PC-9 (cell line): ENCODE measurements at regions not wholly inside any gene's neighbourhood (a gene's known extent, or its start where the extent isn't known, plus 50 kb on each side); places are given as distances from the start of the nearest gene placed in this dataset.

ENCODE experiments used
- EZH2 ChIP-seq: fragments of 200-600 bp; sonication (generic); IDR thresholded peaks from 2 replicates; pipeline ENCODE4 v1.8.0; 2017; ENCODE audit warnings: antibody characterized with exemption, low read depth
- TF ChIP-seq, protein P1 (sequence below): fragments of 200-600 bp; sonication (generic); conservative IDR thresholded peaks from 2 replicates; pipeline ENCODE4 v1.6.1; 2017; ENCODE audit warnings: mixed run types, antibody characterized with exemption, mild to moderate bottlenecking, moderate library complexity

DNA sequence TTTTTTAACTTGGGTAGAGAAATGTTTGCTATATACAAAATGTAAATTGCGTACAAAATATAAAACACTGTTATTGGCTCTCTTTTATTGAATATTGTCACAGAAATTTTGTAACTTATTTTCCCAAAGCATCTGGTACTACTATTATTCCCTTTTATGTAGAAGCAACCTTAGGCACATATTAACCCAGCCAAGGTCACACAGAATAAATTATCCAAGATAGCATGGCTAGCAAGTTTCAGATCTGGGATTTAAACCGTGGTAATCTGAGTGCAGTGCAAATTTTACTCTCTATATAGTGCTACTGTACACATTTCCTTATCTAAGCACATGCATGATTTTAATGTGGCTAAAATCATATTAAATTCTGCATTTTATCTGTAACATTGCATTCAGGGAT, 1190.5 kb upstream of the LRRTM3 start:
- no peak for TF ChIP-seq EZH2
- TF ChIP-seq, protein P1, sequence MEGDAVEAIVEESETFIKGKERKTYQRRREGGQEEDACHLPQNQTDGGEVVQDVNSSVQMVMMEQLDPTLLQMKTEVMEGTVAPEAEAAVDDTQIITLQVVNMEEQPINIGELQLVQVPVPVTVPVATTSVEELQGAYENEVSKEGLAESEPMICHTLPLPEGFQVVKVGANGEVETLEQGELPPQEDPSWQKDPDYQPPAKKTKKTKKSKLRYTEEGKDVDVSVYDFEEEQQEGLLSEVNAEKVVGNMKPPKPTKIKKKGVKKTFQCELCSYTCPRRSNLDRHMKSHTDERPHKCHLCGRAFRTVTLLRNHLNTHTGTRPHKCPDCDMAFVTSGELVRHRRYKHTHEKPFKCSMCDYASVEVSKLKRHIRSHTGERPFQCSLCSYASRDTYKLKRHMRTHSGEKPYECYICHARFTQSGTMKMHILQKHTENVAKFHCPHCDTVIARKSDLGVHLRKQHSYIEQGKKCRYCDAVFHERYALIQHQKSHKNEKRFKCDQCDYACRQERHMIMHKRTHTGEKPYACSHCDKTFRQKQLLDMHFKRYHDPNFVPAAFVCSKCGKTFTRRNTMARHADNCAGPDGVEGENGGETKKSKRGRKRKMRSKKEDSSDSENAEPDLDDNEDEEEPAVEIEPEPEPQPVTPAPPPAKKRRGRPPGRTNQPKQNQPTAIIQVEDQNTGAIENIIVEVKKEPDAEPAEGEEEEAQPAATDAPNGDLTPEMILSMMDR = no peak
